NOMO-1 treated with DMSO at 0.1 percent for 48 hours (cell line): ENCODE measurements at regions not wholly inside any gene's neighbourhood (a gene's known extent, or its start where the extent isn't known, plus 50 kb on each side); places are given as distances from the start of the nearest gene placed in this dataset.

Source experiments
- DNase-seq: peaks from one replicate; lab custom pipeline; 2025; ENCODE audit not compliant: unreplicated experiment; lab: John Stamatoyannopoulos, UW

DNA sequence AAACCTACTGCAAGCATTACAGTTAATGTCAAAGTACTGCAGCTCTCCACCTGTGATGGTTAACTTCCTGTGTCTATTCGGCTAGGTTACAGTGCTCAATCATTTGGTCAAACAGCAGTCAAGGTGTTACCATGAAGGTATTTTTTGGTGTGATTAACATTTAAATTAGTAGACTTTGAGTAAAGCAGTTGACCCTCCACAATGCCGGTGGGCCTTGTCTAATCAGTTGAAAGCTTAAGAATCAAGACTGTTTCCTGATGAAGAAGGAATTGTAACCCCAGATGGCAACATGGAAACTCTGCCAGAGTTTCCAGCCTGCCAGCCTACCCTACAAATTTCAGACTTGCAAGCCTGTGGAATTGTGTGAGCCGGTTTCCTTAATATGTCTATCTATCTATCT, 683.9 kb downstream of the BRD1 start:
- no peak for DNase-seq

DNA sequence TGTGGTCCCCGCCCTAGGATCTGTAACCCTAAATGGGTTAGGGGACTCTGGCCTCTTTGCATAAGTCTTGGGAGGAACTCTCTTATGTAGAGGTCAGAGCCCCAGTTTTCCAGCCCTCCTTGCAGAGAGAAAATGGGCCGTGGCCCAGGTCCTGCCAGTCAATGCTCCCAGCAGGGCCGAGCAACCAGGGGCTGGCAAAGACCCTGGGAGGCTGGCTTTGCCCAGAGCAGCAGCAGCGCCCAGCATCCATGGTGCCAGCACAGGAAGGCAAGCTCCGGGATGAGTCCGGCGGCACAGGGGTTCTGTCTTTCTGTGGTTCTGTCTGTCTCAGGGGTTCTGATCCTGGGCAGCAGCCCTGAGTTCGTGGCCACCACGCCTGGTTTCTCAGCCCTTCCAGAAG, 684.8 kb downstream of the BRD1 start:
- no peak for DNase-seq

DNA sequence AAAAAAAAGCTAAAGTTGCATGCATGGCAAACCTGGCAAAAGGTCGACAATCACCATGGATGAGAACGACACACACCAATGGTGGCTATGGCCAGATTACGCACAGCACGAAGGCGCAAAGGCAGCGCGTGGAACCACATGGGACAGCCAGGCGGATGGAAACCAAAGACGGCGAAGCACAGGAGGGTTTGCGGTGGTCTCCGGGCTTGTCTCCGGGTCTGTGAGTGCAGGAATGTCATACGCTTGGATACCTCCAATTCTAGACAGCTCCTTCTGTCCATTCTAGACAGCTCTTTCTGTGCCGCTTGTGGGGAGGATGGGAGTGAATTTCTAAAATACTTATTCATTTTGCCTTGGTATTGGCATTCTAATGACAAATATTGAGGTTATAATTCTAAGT, 685.4 kb downstream of the BRD1 start:
- no peak for DNase-seq

DNA sequence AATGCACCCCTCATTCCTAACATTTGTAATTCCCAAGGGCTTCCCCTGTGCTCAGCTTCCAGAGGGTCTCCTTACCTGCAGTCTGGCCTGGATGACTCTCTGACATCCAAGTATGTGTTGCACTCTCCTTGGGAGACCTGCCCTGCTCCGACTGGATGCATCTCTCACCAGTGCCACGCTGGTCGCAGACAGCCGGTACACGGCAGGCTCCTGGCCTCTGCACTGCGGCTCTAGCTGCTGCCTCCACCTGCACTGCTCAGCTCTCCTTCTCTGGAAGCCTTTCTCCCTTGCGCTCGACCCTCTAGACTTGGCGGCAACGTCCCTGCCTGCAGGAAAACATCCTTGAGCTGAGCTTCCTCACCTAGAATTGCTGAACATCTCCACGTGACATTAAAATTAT, 685.9 kb downstream of the BRD1 start:
- DNase-seq: no peak

DNA sequence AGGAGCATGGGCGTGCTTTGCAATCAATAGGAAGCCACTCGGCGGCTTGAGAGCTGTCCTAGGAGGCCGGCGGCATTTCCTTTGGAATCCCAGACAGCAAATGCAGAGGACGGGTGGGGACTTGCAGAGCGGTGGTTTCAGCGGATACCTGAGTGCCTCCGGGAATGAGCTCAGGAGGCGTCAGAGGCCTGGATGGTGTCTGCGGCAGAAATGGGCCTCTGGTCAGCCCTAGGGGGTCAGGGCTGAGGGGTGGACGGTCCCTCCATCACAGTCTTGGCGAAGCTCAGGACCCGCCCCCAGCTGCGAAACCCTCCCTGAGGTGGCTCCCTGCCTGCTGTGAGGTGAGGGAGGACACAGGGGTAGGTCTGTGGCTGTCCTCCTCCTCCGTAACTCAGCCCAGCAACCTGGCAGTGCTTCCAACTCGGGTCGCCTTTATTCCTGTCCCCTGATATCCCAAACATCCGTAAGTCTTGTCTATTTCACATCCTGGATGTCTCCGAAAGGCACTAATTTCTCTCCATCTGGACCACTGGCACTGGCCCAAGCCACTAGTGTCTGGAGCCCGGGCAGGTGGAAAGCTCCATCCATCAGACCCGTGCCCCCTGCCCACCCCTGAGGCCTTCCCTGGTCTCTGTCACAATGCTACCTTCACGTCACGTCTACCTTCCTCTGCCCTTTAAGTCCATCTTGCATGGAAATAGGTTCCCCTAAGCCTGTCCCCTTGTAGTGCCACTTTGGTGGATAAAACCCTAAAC, 686.6 kb downstream of the BRD1 start:
- no peak for DNase-seq

DNA sequence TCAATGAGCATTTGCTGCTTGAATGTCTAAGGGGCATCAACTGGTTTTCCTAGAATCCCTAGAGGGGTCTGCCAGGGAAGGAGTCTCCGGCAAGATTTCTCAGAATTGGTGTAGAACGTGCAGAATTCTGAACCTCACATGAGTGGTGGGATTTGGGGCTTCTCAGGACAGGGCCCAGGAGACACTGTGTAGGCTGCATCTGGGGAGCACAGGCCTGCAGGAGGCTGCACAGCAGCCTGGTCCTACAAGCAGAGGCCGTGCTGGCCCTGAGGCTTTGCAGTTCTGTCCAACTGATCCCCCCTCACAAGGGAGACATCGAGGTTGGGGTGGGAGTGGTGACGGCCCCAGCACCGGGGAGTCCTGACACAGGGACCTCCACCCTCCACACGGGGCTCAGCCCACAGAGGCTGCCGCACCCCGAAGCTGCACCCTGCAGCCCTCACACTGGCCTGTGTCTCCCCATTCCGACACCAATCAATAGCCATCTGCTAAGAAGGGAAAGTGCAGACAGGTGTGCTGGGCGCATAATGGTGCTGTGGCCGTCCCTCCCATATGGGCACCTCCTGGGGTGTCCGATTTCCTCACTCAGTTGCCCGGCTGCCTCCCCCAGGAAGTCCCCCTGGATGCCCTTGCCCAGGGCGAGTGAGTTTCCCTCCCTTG, 688.1 kb downstream of the BRD1 start:
- no peak for DNase-seq

DNA sequence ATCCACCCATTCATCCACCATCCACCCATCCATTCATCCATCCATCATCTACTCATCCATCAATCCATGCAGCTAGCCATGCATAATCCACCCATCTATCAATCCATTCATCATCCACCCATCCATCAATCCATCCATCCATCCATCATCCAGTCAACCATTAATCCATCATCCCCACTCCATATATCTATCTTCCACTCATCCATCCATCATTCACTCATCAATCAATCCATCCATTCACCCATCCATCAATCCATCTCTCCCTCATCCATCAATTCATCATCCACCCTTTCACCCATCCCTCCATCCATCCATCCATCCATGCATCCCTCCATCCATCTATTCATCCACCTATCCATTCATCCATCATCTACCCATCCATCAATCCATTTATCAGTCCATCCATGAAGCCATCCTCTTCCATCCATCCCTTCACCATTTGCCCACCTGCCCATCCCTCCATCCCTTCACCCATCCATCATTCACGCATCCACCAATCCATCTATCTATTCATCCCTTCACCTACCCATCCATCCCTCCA, 689.4 kb downstream of the BRD1 start:
- DNase-seq: no peak

DNA sequence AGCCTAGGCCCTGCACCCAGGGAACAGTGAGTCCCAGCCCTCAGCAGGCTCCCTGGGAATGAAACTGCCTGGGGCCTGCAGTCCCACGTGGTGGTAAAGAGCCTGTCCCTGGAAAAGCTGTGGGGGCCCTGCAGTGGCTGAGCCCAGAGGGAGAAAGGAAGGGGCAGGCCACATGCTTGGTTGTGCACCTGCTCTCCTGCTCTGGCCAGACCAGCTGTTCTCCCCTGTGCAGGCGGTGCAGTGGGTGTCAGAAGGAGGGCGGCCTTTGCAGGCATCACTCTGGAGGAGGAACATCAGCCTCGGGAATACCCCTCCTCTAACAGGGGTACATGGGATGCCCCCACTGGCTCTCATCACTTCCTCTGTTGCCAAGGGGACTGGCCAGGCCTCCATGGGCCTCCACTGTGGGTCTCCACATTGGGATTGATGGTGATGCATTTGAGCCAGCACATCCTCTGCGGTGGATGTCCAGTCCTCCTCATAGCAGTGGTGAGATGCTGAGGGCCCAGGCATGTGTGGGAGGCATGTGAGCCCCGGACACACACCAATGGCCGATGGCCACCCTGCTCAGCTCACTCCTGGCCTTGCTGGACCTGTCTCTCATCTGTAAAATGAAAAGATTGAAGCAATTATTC, 690.4 kb downstream of the BRD1 start:
- DNase-seq: no peak

DNA sequence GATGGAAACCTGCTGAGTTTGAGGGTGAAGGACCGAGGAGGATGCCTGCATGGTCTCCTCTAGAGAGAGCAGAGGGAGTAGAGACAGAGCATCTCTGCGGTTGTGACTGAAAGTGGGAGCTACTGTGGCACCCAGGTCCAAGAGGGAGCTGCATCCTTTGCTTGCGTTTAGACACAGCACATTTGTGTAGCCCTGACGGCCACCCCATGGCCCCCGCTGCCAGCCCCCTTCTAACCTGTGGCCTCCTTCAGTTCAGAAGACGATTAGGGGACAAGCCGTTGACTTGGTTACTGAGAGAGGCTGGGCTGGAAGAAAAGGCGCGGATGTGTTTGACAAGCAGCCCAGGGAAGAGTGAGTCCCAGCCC, 690.9 kb downstream of the BRD1 start:
- DNase-seq: no peak

DNA sequence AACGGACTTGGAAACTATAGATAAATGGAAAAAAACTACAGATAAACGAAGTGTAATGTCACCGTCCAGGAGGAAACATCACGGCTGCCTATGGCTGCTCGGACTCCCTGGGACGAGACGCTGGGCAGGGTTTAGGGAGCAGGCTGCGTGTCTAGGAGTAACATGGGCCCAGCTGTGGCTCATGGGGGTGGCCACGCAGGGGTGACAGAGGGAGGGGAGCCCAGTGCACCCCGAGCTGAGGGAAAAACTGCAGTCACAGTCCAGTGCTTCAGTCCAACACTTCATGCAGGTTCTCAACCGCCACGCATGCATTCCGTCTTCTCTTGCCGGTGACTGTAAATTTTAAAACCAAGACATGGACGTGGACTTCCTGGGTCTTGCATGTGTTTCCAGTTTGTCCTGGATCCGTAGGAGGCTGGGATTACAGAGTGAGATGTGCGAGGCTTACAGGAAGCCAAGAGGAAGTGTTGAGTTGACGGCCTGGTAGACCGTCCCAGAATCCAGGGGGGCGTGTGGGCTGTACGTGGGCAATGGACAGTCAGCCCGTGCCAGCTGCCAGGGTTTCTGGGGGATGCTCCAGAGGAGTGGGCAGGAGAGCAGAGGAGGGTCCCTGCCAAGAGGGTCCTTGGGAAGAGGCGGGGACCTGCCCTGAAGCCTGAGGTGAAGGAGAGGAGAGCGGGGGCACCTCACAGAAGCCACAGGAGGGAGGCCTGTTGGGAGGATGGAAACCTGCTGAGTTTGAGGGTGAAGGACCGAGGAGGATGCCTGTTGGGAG, 691.4 kb downstream of the BRD1 start:
- DNase-seq: no peak

DNA sequence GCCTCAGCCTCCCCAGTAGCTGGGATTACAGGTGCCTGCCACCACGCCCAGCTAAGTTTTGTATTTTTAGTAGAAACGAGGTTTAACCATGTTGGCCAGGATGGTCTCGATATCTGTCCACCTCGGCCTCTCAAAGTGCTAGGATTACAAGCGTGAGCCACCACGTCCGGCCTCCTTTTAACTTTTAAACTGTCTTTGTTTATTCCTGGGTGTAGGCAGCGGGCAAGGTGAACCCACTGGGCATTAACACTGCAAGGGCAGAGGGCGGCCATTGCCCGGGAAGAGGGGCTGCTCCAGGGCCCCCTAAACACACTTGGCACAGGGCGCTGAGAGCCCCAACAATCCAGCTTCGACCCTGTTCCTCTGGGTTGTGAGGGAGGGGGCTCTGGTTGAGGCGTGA, 693.6 kb downstream of the BRD1 start:
- DNase-seq: no peak

DNA sequence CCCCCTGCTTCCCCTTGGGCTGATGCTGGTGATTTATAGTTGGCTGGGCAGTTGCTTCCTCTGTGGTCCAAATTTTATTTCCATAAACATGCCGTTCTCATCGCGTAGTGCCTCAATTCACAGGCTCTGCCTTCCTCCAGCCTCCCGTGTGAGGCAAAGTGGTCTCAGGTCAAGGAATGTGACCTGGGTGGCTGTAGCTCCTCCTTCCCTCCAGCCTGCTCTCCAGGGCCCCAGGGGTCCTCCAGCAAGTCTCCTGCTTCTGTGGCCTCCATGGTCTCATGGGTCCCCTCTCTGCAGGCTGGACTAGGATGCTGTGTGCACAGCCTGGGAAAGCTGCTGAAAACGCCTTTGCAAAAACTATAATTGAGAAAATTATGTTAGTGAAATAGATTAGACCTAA, 694.1 kb downstream of the BRD1 start:
- no peak for DNase-seq

DNA sequence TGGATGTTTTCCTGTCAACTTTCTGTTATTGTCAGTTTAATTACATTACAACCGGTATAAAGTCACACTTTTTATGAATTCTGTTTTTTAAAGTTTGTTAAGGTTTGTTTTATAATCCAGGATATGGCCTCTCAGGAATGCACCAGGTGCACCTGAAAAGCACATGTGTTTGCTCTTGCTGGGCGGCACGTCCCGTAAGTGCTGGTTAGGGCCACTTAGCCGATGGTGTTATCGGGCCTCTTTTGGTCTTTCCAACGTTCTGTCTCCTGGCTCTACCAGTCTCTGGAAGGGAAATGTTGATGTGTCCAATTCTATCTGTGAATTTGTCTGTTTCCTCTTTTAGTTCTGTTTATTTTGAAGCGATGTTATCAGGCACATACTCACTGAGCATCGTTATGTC, 695.7 kb downstream of the BRD1 start:
- no peak for DNase-seq

DNA sequence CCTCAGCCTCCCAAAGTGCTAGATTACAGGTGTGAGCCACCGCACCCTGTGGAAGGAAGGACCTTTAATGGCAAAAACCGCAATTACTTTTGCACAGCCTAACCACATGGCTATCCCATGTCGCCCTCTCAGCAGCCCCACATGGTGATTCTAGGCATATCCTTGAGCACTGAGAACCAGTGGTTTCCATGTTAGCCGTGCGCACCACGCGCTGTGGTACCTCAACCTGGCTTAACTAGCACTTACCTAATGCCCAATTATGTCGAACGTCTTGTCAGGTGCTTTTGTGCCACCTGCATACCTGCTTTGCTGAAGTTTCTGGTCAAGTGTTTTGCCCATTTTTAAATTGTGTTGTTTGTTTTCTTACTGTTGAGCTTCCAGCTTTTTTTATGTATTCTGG, 697.9 kb downstream of the BRD1 start:
- DNase-seq: no peak

DNA sequence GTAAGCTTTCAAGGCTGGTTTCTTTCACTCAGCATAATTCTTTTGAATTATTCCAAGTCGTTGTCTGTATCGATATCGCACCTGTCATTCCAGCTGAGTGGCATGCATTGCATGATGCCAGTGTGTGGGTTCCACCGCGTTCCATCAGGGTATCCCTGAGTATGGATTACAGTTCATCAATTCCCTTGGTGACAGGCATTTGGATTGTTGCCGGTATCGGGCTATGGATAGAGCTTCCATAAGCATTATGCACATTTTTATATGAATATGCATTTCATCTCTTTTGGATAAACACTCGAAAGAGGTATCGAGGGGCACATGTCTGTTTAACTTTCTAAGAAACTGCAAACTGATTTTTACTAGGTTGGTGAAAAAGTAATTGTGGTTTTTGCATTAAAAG, 698.8 kb downstream of the BRD1 start:
- DNase-seq: no peak

DNA sequence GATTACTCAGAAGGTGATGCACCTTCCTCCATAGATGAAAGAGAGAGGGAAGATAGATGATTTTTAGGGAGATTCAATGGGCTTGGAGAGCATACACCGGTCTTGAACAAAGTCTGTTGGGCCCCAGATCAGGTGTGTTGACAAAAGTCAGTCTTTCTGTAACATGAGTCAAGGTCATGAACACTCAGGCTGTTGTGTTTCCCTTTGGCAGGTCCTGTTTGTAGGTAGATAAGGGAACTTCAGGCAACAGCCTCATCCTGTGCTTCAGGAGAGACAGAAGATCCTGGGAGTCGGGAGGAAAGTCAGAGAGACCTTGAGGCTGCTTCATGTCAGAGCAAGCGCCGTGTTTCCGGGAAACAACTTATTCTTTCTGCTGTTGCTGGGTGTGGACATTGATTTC, 703.1 kb downstream of the BRD1 start:
- no peak for DNase-seq

DNA sequence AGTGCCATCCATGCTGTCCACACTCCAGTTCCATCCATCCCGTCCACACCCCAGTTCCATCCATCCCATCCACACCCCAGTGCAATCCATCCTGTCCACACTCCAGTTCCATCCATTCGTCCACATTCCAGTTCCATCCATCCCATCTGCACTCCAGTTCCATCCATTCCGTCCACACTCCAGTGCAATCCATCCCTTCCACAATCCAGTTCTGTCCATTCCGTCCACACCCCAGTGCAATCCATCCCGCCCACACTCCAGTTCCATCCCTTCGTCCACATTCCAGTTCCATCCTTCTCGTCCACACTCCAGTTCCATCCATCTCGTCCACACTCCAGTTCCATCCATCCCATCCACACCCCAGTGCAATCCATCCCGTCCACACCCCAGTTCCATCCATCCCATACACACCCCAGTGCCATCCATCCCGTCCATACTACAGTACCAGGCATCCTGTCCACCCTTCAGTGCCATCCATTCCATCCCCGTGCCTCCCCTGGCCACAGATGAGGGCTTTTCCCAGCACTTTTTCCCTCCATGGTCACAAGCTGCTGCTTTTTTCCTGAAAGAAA, 704.0 kb downstream of the BRD1 start:
- no peak for DNase-seq

DNA sequence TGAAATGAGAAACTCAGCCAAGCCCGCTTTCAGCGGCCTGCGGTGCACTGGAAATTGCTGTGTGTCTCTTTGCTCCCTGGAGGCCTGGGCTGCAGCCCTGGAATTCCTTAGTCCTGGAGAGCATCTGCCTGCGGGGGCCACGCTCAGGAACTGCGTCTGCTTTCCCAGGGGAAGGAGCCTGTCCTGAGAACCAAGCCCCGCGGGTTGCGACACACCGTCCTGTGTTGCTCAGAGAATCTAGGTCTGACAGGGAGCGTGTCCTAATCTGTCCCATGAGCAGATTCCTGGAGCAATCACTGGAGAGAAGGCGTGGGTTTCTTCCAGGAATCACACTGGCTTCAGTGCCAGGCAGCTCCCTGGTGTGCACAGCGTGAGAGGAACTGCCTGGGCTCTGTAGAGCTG, 708.1 kb downstream of the BRD1 start:
- no peak for DNase-seq

DNA sequence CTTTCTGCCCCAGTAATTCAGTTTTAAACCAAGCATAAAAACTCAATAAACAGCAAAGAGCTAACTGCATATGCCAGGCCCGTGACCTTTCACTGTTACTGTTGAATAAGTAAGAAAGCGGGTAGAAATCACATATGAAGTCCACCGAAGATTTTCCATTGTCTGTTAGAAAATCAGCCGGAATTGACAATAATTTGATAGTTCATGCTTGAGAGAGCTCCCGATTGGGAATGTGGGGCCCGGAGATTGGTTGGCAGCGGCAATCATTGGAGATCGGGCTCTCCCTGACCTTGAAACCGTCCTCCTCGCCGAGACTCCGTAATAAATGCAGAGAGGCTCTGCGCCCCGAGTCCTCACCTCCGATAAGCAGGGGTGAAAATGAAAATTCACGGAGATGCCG, 709.6 kb downstream of the BRD1 start:
- DNase-seq: no peak

DNA sequence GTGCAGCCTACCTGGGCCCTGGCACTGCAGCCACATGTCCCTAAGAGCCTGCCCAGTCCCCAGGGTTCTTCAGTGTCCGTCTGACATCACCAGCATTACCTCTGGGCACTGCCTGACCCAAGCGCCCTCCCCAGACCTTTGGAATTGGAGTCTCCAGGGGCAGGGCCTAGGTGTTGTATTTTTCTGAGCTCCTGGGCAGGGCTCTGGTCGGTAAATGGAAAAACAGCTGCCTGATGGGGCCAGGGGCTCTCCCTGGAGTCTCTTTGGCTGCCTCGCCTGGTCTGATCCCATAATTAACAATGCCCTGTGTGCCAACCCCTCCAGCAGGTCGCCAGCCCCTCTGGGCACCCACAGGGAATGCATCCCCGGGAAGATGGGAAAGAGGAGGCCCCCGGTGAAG, 710.2 kb downstream of the BRD1 start:
- no peak for DNase-seq

DNA sequence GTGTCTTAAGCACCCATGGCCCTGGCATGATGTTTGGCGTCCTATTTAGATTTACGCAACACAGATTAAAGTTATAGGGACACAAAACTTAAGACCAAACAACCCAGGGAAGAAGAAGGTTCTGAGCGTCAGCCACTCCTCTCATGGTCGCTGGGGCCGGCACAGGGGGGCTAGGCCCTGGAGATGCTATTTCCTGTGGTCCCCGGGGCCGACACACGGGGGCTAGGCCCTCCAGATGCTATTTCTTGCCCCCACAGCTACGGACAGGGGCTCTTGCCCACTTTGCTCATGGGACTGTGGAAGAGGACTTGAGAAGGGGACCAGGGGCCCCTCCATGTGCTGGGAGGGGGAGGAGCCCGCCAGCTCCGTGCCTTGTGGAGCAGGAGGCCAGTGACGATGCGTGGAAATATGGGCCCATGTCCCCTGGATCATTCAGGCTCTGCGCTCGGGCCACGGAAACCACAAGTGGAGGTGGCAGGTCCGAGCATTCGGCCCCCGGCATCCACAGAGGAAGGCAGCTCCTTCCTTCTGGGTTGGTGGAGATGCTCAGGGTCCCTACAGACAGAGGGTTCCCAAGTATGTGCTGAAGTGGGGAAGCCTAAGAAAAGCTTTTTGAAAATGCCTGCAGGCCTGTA, 711.1 kb downstream of the BRD1 start:
- DNase-seq: no peak
